Skeletal muscle cell (primary cell): ENCODE measurements at regions not wholly inside any gene's neighbourhood (a gene's known extent, or its start where the extent isn't known, plus 50 kb on each side); places are given as distances from the start of the nearest gene placed in this dataset.

Experiments
- DNase-seq: peaks from one replicate; pipeline ENCODE4 v3.0.0-alpha.2; 2010; ENCODE audit warnings: low read depth
- H3K4me3 ChIP-seq: 2 replicates; pipeline ENCODE4 v1.5.1; 2011; ENCODE audit warnings: low read depth, mild to moderate bottlenecking, control low read depth, low read length, moderate library complexity

DNA sequence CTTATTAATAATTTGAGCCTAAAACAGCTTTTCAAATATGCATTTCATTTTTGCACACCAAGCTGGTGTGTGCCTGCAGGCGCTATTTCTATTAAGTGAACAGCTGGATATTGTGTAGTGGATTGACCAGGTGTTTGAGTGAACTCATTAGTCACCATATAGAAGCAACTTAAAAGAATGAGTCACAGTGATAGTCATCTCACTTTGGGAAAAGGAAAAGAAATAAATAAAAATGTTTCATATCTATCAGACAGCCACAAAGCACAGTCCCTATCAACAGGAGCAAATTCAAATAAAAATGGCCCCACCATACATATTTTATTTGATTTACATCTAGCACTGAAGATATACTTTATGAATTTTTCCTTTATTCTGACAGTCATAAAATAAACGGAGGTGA, 456.5 kb upstream of the CDH9 start:
- DNase-seq = peak; percentile 11
- no peak overlapping the region for H3K4me3 ChIP-seq

DNA sequence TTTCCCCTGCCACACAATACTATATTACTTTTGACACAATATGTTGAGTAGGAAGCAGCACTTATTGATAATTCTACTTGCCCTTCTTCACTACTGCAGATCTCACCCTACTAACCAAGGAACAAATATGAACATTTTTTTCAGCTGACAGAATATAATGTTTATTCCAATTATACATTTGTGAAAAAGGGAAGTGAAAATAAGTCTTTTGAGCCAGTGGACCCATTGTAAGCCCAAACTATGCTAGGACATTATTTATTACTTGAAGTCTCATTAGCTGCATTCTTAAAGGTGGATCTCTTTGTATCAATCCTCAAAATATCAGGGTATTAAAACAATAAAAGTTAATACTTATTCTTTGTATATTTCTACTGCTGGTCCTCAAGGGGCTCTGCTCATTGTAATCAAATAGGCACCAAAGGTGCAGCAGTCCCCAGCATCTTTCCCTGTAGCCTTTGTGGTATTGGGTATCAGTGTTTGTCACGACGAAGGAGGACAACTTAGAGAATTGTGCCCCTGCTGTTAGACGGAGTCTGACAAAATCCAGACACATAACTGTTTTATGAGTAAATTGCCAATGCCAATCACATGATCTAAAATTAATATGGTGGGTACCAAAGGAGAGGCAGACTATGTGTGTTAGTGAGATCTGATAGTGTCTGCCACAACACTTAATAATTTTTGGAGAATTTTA, 453.5 kb upstream of the CDH9 start:
- no peak for DNase-seq
- H3K4me3 ChIP-seq = no peak overlapping the region

DNA sequence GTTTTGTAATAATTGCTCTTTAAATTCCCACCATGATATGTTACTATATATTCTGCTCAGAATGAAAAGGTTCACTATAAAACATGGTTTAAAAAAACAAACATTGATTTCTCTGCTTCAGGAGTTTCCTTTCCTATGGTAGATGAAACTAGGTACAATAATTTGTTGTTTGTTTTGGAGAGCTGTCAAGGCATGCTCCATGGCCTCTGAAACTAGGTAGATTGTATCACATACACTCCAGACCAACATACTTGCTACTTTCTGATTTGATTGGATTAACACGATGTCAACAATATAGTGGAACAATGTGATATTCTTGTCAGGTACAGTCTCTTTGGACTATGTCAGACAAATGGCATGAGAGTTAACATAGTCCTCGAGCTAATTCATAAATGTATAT, 452.7 kb upstream of the CDH9 start:
- DNase-seq = no peak
- no peak overlapping the region for H3K4me3 ChIP-seq

DNA sequence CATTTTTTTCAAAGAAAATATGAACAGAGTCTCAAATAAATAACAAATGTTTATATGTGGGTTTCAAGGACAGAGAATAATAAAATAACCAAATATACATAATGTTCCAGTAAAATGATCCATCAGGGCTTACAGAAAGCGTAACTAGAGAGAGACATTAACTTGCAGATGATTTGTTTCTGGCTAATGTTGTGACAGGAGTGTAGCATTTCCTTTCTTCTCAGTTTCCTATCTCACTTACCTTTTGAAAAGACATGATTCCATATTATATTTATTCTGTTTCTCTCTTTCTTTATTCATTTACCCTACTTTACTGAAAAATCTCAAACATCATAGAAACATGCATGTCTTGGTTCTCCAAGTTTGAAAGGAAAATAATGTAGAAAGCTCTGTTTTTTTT, 451.3 kb upstream of the CDH9 start:
- no peak overlapping the region for H3K4me3 ChIP-seq
- no peak for DNase-seq

DNA sequence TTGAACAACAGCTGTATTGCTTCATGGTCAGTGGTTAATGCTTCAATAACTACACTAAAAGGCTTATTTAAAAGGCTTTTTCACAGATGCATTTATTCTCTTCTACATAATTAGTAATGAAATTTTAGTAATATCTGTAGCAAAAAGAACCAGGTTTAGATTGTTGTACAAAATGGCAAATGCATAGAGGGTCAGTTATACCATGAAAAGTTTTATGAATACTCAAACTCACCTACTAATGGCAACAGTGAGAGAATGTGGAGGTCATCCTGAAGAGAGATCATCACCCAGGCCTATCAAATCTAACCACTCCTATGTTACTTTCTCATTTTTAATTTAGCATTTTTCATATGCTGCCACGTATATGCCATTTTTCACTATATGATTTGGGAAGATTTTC, 444.3 kb upstream of the CDH9 start:
- no peak overlapping the region for H3K4me3 ChIP-seq
- no peak for DNase-seq

DNA sequence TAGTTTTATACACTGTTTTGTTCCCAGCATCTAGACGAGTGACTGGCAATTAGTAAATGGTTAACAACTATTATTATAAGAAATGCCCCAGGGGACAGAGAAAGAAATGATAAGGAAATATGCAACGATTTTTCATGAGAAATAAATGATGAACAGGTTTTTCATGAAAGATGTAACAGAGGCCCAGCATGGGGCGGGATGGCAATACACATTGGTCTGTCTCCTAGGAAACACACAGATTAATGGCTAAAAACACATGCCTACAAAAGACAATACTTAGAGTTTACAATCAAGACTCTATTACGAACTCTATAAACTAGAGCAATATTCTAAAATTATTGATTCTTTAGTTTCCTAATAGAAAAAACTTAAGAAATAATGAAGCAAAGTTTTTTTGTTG, 441.5 kb upstream of the CDH9 start:
- DNase-seq = no peak
- H3K4me3 ChIP-seq = no peak overlapping the region

DNA sequence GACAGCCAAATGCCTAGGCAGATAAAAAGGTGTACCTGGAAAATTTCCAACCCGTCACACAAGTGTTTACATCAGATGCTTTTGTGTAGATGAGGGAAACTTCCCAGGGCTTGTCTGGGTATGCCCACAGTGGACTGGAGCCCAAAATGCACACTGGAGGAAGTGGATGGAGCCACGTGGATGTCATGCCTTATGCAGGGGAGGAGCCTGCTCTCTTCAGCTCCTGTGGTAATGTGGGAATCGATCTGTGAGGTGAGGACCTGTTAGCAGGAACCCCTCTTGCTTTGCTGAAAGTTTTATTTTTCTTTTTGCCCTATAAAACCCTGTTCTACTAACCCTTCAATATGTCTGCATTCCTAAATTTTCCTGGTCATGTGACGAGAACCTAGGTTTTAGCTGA, 439.2 kb upstream of the CDH9 start:
- DNase-seq = no peak
- no peak overlapping the region for H3K4me3 ChIP-seq

DNA sequence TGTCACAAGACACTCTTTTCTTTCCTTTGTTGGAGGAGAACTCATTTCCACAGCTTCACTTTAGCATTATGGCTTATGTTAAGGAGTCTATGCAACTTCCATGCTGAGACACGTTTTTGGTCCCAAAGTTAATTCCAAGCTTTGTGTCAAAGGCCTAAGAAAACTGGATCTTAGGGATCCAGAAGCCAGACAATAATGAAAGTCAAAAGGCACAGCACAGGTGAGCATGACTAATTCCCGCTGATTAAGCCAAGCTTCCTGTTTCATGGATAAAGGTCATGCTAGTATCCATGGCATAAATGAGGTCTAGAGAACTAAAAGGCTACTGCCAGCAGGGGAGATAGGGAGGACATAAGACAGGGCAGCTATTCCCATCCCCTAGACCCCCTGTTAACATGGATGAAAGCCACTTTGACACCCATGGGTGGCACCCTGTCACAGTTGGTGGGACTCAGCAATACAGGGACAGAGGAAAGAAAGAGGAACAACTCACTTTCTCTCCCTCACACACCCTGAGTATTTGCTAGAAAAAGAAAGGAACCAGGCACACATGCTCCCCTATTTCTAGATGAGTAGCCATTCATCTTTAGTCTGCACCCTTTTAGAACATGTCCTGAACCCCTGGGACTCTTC, 438.1 kb upstream of the CDH9 start:
- no peak for DNase-seq
- H3K4me3 ChIP-seq = no peak overlapping the region

DNA sequence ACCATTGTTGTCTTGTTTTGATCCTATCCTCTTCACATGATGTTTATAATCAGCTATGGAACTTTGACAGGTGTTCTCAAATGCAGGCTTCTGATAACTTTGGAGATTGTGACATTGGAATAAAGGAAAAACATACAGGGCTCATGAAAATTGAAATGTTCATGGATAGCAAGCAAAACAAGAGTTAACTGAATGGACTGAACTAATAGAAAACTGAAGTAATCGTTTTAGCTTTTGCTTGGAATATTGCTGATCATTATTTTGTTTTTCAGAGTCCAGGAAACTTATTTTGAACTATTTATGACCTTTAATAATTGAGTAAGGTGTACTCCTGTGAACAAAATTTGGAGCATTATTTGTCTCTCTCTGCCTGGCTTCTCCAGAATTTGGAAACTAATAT, 436.7 kb upstream of the CDH9 start:
- no peak for DNase-seq
- H3K4me3 ChIP-seq = no peak overlapping the region

DNA sequence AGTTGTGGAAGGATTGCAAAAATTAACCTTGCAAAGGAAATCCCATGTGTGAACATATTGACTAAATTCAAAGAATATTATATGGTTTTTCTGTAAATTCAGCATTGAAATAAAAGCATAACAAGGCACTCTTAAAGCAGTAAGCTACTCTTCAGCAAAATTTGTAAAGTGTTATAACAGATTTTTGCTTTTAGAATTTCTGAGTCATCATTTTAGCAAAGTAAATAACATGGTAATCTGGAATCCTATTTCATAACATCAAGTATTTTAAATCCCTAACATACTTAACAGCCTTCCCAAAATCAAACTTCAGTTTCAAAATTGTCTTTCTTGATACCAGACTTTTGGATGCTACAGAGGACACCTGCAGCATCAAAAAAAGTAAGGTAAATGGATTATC, 436.0 kb upstream of the CDH9 start:
- H3K4me3 ChIP-seq = no peak overlapping the region
- DNase-seq = no peak

DNA sequence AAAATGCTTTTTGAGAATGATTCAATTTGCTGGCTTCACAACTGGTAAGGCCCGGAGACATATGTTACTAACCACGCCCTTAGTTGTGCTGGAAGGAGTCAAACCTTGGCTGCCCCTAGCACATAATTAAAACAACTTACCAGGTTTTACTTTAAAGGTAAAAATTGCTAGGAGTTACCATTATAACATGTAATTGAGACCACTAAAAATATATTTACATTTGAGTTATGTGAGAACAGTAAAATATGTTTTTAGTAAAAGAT, 435.6 kb upstream of the CDH9 start:
- DNase-seq = no peak
- H3K4me3 ChIP-seq = no peak overlapping the region

DNA sequence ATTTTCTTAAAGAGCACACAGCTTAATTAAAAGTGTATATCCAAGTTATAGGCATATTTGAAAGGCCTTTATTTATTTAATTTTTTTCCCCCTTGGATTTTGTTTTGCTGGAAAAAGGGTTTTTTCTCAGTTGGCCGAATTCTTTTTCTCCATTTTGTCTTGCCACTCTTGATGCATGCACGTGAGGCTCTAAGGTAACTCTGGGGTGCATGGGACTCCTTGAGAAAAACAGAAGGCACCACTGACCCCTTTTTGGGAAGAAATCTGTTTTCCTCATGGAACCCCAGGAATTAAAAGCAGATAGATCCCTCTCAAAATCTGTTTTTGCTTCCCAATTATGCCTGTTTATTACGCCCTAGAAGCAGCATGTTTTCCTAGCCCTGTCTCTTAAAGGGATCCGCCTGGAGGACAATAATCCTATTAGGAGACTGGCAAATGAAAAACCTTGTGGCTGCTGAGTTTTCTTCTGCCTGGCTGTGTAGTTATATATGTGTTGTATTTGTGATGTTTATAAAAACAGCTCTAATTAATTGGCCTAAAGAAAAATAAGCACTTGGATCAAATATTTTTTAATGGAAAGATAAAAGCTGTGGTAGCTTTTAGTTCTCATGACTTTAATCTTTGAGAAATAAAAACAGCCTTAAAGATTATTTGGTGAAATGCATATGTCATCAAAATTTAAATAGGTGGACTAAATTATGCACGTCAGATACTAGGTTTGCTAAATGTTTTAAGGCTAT, 435.1 kb upstream of the CDH9 start:
- no peak for DNase-seq
- peak overlapping the region; percentile 24 for H3K4me3 ChIP-seq

DNA sequence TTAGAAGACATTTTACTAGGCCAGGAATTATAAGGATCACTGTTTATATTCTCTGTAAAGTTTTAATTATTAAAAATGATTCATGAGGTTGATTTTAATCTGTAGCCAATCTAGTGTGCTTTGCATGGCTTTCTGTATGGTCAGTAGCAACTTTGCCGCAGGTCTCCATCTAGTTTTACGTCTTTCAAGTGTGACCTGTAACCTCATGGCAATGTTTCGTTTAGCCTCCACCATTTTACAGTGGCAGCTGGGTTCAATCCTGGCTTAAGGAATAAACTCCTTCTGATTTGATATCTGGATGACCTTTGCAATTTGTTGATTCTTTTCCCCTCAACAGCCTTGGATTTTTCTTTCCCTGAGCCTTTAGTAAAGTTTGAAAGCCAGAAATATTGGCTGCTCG, 434.5 kb upstream of the CDH9 start:
- H3K4me3 ChIP-seq = peak overlapping the region; percentile 24
- no peak for DNase-seq

DNA sequence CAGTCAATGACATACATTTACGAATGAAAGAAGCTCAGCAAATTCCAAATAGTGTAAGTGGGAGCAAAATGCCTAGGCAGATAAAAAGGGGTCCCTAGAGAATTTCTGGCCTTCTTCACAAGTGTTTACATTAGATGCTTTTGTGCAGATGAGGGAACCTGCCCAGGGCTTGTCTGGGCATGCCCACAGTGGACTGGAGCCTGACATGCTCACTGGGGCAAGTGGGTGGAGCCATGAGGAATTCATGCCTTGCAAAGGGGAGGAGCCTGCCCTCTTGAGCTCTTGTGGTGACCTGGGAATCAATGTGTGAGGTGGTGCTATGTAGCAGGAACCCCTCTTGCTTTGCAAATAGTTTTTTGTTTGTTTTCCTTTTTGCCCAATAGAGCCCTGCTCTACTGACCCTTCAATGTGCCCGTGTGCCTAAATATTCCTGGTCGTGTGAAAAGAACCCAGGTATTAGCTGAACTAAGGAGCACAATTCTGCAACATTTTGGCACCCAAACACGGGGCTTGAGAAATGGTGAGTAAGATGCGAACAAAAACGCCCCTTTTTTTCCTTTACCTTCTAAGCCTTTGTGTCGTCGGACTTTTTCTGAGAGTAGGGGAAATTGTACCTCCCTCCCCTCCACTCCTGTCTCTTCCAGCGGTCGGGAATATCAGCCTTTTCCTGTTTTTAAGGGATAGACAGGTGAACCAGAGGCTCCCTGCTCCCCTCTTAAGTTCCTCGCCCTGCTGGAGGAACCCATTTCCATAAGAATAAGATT, 433.8 kb upstream of the CDH9 start:
- peak; percentile 47 for DNase-seq
- H3K4me3 ChIP-seq = peak overlapping the region; percentile 24

DNA sequence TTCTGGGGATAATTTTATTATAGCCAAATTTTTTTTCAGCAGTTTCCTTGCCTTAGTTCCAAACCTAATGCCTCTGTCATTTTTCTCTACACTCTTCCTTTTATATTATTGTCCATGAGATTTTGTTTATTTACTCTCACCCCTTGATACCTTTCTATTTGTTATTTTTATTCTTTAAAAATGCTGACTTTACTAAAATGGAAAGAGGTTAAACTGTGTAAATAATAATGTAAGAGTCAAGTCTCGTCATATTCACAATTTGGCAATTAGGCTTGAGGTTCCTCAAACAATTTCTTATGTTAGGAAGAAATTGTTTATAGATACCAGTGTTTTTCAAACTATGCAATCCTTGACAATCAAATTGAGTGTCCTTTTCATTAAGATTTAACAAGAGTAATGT, 428.6 kb upstream of the CDH9 start:
- H3K4me3 ChIP-seq = no peak overlapping the region
- no peak for DNase-seq

DNA sequence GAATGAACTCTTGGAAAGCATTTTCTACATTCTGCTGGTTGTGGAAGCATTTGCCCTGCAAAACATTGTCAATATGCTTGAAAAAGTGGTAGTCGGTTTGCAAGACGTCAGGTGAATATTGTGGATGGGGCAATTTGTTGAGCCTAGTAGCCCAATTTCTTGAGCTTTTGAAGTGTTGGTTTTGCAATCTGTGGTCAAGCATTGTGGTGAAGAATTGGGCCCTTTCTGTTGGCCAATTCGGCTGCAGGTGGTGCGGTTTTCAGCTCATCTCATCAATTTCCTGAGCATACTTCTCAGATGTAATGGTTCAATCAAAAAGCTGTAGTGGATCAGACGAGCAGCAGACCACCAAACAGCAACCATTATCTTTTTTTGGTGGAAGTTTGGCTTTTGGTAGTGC, 426.8 kb upstream of the CDH9 start:
- H3K4me3 ChIP-seq = no peak overlapping the region
- no peak for DNase-seq

DNA sequence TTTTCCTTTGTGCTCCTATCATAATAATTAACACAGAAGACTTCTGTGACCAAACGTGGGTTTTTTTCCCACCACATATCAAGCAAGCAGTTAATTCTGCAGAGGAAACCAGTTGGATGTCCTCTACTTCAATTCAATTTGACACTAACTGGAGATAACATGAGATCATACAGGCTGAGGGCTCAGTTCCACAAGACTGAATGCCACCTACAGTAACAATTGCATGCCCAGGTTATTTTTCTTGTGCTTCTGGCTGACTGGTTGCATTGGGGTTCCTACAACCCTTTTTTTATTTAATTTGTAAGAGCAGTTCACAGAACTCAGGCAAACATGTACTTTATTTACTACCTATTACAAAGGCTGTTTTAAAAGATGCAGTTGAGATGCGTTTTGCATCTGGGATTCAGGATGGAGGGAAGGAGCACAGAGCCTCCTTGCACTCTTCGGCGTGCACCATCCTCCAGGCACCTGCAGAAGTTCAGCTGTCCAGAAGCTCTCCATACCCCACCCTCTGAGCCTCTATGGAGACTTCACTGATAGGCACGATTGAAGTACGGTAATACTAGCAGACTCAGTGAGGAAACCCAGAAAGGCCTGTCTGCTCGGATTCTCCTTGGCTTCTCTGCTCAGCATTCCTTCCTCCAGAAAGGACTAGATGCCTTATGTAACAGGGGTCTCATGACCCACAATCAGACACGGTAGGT, 425.2 kb upstream of the CDH9 start:
- no peak for DNase-seq
- no peak overlapping the region for H3K4me3 ChIP-seq

DNA sequence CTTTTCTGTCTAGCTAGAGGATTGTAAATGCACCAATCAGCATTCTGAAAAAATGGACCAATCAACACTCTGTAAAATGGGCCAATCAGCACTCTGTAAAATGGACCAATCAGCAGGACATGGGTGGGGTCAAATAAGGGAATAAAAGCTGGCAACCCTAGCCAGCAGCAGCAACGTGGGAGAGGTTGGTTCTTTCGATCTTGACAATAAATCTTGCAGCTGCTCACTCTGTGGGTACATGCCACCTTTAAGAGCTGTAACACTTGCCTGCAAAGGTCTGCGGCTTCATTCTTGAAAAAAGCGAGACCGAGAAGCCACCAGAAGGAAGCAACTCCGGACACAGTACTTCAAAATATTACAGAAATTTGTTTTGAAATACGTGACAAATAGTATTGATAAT, 424.6 kb upstream of the CDH9 start:
- no peak overlapping the region for H3K4me3 ChIP-seq
- no peak for DNase-seq

DNA sequence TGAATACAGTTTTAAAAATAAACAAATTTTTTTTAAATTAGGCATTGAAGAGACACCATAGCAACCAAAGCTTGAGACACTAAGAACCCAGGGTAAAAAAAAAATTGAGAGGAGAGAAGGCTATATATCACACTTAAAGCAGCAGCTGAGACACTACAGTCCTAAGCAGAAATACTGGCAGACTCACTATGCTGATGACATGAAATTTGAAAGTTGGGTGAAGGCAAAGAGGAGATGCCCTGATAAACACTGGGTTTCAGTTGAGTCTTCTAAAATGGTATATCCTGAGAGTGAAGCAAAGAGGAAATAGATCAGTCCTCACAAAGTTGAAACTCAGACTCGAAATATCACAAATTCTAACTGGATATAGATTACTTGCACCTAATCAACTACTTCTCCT, 419.9 kb upstream of the CDH9 start:
- H3K4me3 ChIP-seq = no peak overlapping the region
- no peak for DNase-seq

DNA sequence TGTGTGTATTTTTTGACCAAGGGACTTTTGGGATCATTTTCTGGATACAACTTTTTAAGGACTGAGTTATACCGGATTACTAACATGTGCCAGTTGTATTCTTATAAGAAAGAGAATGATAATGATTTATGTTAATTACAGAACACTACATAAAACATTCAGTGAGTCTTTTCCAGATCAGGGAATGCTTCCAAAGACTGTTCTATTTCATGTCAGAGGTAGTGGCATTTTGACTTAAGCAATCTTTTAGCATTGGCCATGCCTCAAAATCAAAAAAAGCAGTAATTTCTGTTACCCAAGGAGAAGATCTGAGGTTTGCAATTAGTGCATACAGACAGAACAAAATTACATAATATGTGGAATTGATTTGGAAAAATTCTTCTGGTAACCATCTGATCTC, 413.0 kb upstream of the CDH9 start:
- H3K4me3 ChIP-seq = no peak overlapping the region
- DNase-seq = no peak
